Amygdala (tissue), 56 donors: ENCODE measurements at regions not wholly inside any gene's neighbourhood (a gene's known extent, or its start where the extent isn't known, plus 50 kb on each side); places are given as distances from the start of the nearest gene placed in this dataset.
"Not testable (repeated sequence)": the region's sequence is repeated elsewhere in the genome, so short reads cannot be mapped to it uniquely, and the experiment has no call there.

Experiments used
- DNase-seq, 56 donors: peaks; one replicate each; lab custom pipeline; 2025; lab: John Stamatoyannopoulos, UW

DNA sequence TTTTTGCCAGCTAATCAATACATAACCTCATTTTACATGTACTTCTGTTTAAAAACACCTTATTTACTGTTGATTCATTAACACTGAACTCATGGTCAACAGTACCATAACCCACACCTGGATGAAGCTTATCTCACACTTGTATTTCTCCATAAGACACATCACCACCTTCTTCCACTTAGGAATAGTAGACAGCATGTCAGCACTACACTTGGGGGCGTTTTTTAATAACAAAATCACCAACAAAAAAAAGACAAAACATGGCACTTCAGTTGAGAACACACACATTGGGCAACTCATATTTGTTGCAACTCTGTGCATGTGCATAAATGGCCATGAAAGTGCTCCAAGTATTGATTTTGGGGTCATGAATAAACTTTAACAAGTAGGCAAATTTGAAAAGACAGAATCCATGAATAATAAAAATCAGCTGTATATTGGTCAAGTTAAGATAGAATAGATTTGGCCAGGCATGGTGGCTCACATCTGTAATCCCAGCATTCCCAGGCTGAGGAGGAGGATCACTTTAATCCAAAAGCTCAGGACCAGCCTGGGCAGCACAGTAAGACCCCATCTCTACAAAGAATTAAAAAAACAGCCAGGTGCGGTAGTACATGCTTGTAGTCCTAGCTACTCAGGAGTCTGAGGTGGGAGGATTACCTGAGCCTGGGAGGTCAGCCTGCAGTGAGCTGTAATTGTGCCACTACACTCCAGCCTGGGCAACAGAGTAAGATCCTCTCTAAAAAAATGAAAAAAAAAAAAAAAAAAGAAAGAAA is 84.4 kb upstream of the SRD5A2 start:
- no peak for DNase-seq

DNA sequence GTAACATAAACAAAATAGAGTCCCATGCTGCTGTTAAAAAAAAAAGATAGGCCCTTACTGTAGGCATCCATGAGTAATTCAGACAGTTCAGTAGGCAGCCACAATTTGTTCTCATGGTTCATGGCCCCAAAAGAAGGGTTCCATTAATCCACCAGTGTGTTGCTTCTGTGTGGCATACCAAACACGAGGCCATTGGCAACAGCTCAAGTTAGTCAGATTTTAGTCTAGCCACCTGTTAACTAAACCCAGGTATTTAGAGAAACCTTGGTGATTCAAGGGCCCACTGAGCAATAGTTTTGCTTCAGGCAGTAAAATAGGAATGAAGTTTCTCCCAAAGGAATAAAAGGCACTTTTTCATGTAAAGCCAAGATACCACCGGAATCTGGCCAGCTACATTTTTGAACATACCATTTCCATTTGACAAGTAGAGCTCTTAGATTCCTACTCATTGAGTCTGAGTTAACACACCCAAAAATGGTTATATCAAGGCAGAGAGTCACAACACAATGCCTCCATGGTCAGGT is 80.1 kb upstream of the SRD5A2 start:
- no peak for DNase-seq

DNA sequence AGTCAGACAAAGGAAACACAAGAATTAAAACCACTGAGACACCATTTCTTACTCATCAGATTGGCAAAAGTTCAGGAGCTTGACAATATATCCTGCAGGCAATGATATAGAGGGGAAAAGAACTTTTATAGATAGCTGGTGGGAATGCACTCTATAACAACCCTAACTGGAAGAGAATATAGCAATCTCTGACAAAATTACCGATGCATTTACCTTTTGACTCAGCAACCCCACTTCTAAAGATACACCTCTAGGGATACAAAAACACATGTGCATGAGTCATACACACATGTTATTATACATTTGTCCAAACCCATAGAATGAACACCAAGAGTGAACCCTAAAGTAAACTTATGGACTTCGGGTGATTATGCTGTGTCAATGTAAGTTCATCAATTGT is 79.4 kb upstream of the SRD5A2 start:
- no peak for DNase-seq

DNA sequence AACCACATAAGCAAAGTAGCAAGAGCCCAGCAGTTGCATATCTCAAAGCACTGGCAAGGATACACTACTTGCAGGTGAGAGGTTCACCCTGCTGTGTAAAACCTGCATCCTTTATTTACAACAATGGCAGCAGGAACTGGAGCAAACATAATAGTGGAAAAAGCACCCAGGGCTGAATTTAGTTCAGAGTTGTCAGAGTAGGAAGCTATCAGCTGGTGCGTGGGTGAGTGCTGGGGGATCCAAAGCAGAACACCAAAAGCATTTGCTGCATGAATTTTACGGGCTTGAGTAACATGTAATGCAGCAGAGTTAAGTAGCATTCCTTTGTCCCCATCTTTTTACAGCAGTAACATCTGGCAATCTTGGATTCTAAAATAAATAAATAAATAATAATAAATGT is 73.5 kb upstream of the SRD5A2 start:
- peak in 19 of 56 donors; percentile 0 to 51 (median 16) for DNase-seq

DNA sequence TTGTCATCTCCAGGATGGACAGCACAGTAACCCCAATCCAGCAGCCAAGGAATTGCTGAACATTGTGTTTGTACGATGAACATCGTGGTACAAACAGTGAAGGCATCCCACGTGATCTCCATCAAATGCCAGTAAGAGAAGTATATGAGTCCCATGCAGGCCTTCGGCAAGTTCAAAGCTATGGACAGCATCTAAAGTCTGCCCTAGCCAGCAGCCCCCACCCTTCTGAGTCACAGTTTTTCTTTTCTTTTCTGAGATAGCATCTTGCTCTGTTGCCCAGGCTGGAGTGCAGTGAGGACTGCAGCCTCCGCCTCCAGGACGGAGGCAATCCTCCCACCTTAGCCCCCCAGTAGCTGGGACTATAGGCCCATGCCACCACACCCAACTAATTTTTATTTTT is 71.0 kb upstream of the SRD5A2 start:
- no peak for DNase-seq

DNA sequence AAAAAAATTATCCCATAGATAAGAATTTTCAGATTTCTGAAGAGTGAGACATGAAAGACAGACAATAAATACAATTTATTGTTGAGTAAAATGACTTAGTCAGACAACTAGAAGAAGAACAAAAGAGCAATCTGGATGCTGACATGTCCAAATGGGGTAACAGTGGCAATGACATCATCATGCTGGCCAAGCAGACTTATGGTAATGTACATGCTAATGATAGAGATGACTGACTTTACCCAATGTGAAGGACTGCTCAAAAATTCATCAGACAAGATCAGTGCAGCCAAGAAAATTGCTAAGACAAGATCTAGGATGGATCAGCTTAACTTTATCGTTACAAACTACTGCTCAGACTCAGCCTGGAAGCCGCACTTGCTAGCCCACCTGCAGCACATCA is 70.5 kb upstream of the SRD5A2 start:
- no peak for DNase-seq

DNA sequence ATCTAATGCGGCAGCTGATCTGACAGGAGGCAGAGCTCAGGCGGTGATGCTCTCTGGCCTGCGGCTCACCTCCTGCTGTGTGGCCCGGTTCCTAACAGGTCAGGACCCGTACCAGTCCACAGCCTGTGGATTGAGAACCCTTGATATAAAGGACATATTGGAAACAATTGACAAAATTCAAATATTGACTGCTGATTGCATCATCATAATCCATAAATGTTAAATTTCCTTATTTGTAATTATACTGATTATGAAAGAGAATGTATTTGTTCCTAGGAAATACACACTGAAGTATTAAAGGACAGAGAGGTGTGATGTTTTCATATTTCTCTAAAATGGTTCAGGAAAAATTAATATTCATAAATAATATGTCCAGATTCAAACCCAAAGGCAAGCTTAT is 63.8 kb upstream of the SRD5A2 start:
- no peak for DNase-seq

DNA sequence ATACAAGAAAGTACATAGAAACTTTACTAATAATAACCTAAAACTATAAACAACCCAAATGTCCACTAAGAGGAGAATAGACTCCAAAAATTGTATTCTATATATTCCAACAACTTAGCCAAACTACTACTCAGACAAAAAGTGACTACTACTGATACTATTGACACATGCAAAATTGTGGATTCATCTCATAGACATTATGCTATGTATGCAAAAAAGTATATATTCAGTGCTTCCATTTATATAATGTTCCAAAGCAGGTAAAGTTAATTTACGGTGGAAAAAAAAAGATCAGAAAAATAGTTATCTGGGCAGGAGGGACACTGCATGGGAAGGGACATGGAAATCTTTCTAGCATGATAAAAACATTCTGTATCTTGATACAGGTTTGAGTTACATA is 62.0 kb upstream of the SRD5A2 start:
- no peak for DNase-seq

DNA sequence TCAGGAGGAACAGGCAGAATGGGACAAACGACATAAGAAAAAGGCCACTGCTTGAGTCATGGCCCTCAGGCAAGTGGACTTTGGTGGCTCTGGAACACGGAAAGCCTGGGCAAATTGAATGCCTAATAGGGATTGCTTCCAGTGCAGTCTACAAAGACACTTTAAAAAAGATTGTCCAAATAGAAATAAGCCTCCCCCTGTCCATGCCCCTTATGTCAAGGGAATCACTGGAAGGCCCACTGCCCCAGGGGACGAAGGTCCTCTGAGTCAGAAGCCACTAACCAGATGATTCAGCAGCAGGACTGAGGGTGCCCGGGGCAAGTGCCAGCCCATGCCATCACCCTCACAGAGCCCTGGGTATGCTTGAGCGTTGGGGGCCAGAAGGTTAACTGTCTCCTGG is 51.5 kb upstream of the SRD5A2 start:
- DNase-seq, result not testable (repeated sequence)
